DMS 273 (cell line): ENCODE measurements at regions not wholly inside any gene's neighbourhood (a gene's known extent, or its start where the extent isn't known, plus 50 kb on each side); places are given as distances from the start of the nearest gene placed in this dataset.

Source experiments
- DNase-seq: peaks from one replicate; lab custom pipeline; 2025; ENCODE audit not compliant: unreplicated experiment; lab: John Stamatoyannopoulos, UW

- no peak for DNase-seq
These were observed 228.8 kb downstream of the CDH11 start for GRCh38 chr16:64892835-64893785.

GRCh38 chr16:64889446-64889845, 232.4 kb downstream of the CDH11 start:
- DNase-seq = no peak

GRCh38 chr16:64887651-64888050, 234.2 kb downstream of the CDH11 start:
- no peak for DNase-seq

- DNase-seq = no peak
These were observed 239.6 kb downstream of the CDH11 start for GRCh38 chr16:64882078-64882784.

GRCh38 chr16:64880994-64881393, 240.9 kb downstream of the CDH11 start:
- no peak for DNase-seq

- DNase-seq = no peak
These were observed 241.9 kb downstream of the CDH11 start for GRCh38 chr16:64880006-64880405.

GRCh38 chr16:64878940-64879339, 242.9 kb downstream of the CDH11 start:
- no peak for DNase-seq

GRCh38 chr16:64872101-64872500, 249.8 kb downstream of the CDH11 start:
- no peak for DNase-seq

GRCh38 chr16:64870859-64871258, 251.0 kb downstream of the CDH11 start:
- peak; percentile 30 for DNase-seq

- no peak for DNase-seq
These were observed 252.1 kb downstream of the CDH11 start for GRCh38 chr16:64869781-64870180.

GRCh38 chr16:64866021-64866420, 255.8 kb downstream of the CDH11 start:
- no peak for DNase-seq

GRCh38 chr16:64865069-64865696, 256.7 kb downstream of the CDH11 start:
- DNase-seq = peak; percentile 74

GRCh38 chr16:64864232-64864809, 257.5 kb downstream of the CDH11 start:
- DNase-seq = peak; percentile 96

GRCh38 chr16:64858076-64858475, 263.8 kb downstream of the CDH11 start:
- DNase-seq = peak; percentile 24

GRCh38 chr16:64857411-64857810, 264.5 kb downstream of the CDH11 start:
- DNase-seq = no peak

- no peak for DNase-seq
These were observed 268.3 kb downstream of the CDH11 start for GRCh38 chr16:64853551-64853950.

GRCh38 chr16:64846966-64847365, 274.9 kb downstream of the CDH11 start:
- DNase-seq = no peak

GRCh38 chr16:64845071-64845470, 276.8 kb downstream of the CDH11 start:
- DNase-seq = no peak

- no peak for DNase-seq
These were observed 280.4 kb downstream of the CDH11 start for GRCh38 chr16:64841482-64841881.

GRCh38 chr16:64841071-64841470, 280.8 kb downstream of the CDH11 start:
- DNase-seq = no peak

- DNase-seq = no peak
These were observed 291.2 kb downstream of the CDH11 start for GRCh38 chr16:64830653-64831052.
